Smooth muscle cell (in vitro differentiated cells): ENCODE measurements at regions not wholly inside any gene's neighbourhood (a gene's known extent, or its start where the extent isn't known, plus 50 kb on each side); places are given as distances from the start of the nearest gene placed in this dataset. TPM values are rescaled to one million over a fixed set of nuclear protein-coding genes. Genes with fewer than 3 reads are reported as not detected.

Experiments
- DNase-seq: peaks from one replicate; lab custom pipeline; 2025; ENCODE audit not compliant: unreplicated experiment; lab: John Stamatoyannopoulos, UW
- H2AFZ ChIP-seq: fragments of 200-600 bp; sonication (generic); 2 replicates; pipeline ENCODE4 v1.6.0; 2016; ENCODE audit warnings: antibody characterized with exemption, low read depth, mild to moderate bottlenecking
- H3F3A ChIP-seq: fragments of 200-600 bp; sonication (generic); 2 replicates; pipeline ENCODE4 v1.6.0; 2017; ENCODE audit warnings: antibody characterized with exemption, low read depth
- H3K27ac ChIP-seq: fragments of 200-600 bp; sonication (generic); 2 replicates; pipeline ENCODE4 v1.5.1; 2016; ENCODE audit warnings: low read depth, mild to moderate bottlenecking
- H3K27me3 ChIP-seq: fragments of 200-600 bp; sonication (generic); 2 replicates; pipeline ENCODE4 v1.6.1; 2016; ENCODE audit warnings: low read depth, mild to moderate bottlenecking
- H3K36me3 ChIP-seq: fragments of 200-600 bp; sonication (generic); 2 replicates; pipeline ENCODE4 v1.5.1; 2016; ENCODE audit warnings: low read depth
- H3K4me1 ChIP-seq: fragments of 200-600 bp; sonication (generic); 2 replicates; pipeline ENCODE4 v1.5.1; 2016; ENCODE audit warnings: low read depth
- H3K4me2 ChIP-seq: fragments of 200-600 bp; sonication (generic); 2 replicates; pipeline ENCODE4 v1.6.0; 2016; ENCODE audit warnings: mild to moderate bottlenecking
- H3K4me3 ChIP-seq: fragments of 200-600 bp; sonication (generic); 2 replicates; pipeline ENCODE4 v1.5.1; 2016; ENCODE audit warnings: mild to moderate bottlenecking
- H3K79me2 ChIP-seq: fragments of 200-600 bp; sonication (generic); 2 replicates; pipeline ENCODE4 v1.6.0; 2016; ENCODE audit warnings: low read depth, mild to moderate bottlenecking
- H3K9ac ChIP-seq: fragments of 200-600 bp; sonication (generic); 2 replicates; pipeline ENCODE4 v1.6.0; 2016; ENCODE audit warnings: low read depth
- H3K9me3 ChIP-seq: fragments of 200-600 bp; sonication (generic); replicated peaks from 2 replicates; pipeline ENCODE4 v1.5.1; 2016; ENCODE audit warnings: low read depth
- H4K20me1 ChIP-seq: fragments of 200-600 bp; sonication (generic); 2 replicates; pipeline ENCODE4 v1.6.0; 2016; ENCODE audit warnings: low read depth
- CTCF ChIP-seq: fragments of 200-600 bp; sonication (generic); IDR thresholded peaks from 2 replicates; pipeline ENCODE4 v1.5.1; 2017; ENCODE audit warnings: borderline replicate concordance, mild to moderate bottlenecking, antibody characterized with exemption; ENCODE audit not compliant: insufficient read depth, poor library complexity, severe bottlenecking
- WGBS: methylation state at CpG from one replicate; pipeline ENCODE4 v1.1.7; 2016; ENCODE audit warnings: low lambda C conversion rate; 5-methylcytosine and 5-hydroxymethylcytosine counted together
- small RNA-seq: library from RNA; depleted of rRNA; stranded (forward); fragments of <200 nt; gene quantifications from one replicate; pipeline ENCODE3, GENCODE V24; 2014

- no peak overlapping the region for H3K27ac ChIP-seq
- no peaks in the 10 kb centered on the region for H3K79me2 ChIP-seq
Measured at GRCh38 chr12:23473071-23473470, 476.4 kb downstream of the SOX5 start.

GRCh38 chr12:23474438-23474976 is 475.0 kb downstream of the SOX5 start:
- no peaks in the 10 kb centered on the region for H3F3A ChIP-seq
- H3K9me3 ChIP-seq, result no peaks in the 10 kb centered on the region
- no peaks in the 10 kb centered on the region for H3K79me2 ChIP-seq
- no peak overlapping the region for H3K4me3 ChIP-seq
- H3K27me3 ChIP-seq, result no peaks in the 10 kb centered on the region
- H3K4me1 ChIP-seq, result no peaks in the 10 kb centered on the region
- no peaks in the 10 kb centered on the region for H4K20me1 ChIP-seq
- no peaks in the 10 kb centered on the region for H3K36me3 ChIP-seq
- no peak for TF ChIP-seq CTCF
- no peak overlapping the region for H2AFZ ChIP-seq
- no peak overlapping the region for H3K27ac ChIP-seq
- H3K4me2 ChIP-seq, result no peak overlapping the region
- no peak overlapping the region for H3K9ac ChIP-seq
- DNase-seq, result no peak
- WGBS, result 97% methylated on average over 5 of the region's 5 CpGs

More at GRCh38 chr12:23473071-23473470, 476.4 kb downstream of the SOX5 start:
- WGBS, result 88% methylated on average over 4 of the region's 4 CpGs
- H3F3A ChIP-seq, result no peaks in the 10 kb centered on the region
- H3K36me3 ChIP-seq, result no peaks in the 10 kb centered on the region
- no peak for TF ChIP-seq CTCF
- H3K27me3 ChIP-seq, result no peaks in the 10 kb centered on the region
- H3K4me2 ChIP-seq, result no peak overlapping the region
- no peak overlapping the region for H2AFZ ChIP-seq
- no peak overlapping the region for H3K4me3 ChIP-seq
- H3K4me1 ChIP-seq, result no peaks in the 10 kb centered on the region
- no peaks in the 10 kb centered on the region for H4K20me1 ChIP-seq
- no peak for DNase-seq
- no peak overlapping the region for H3K9ac ChIP-seq
- H3K9me3 ChIP-seq, result no peaks in the 10 kb centered on the region

Small RNAs in the stretch of these regions (small RNA-seq; reads per million reads assigned to genes)
- gene AC087258.2, result not detected
